NCI-H2196 treated with DMSO at 0.1 percent for 48 hours (cell line): ENCODE measurements at regions not wholly inside any gene's neighbourhood (a gene's known extent, or its start where the extent isn't known, plus 50 kb on each side); places are given as distances from the start of the nearest gene placed in this dataset.

Experiments used
- DNase-seq: peaks from one replicate; lab custom pipeline; 2025; ENCODE audit not compliant: unreplicated experiment; lab: John Stamatoyannopoulos, UW

- DNase-seq: no peak
Observed at GRCh38 chr9:81132796-81133195, 556.6 kb downstream of the TLE1 start.

GRCh38 chr9:81132318-81132717 is 557.0 kb downstream of the TLE1 start:
- DNase-seq: no peak

- no peak for DNase-seq
Observed at GRCh38 chr9:81128701-81129100, 560.6 kb downstream of the TLE1 start.

GRCh38 chr9:81125446-81126092 is 563.8 kb downstream of the TLE1 start:
- no peak for DNase-seq

- DNase-seq: no peak
Observed at GRCh38 chr9:81123526-81123925, 565.8 kb downstream of the TLE1 start.

- no peak for DNase-seq
Observed at GRCh38 chr9:81122749-81123148, 566.6 kb downstream of the TLE1 start.

- no peak for DNase-seq
Observed at GRCh38 chr9:81119591-81119990, 569.8 kb downstream of the TLE1 start.

GRCh38 chr9:81118416-81118815 is 570.9 kb downstream of the TLE1 start:
- DNase-seq: no peak

- no peak for DNase-seq
Observed at GRCh38 chr9:81116340-81117137, 572.8 kb downstream of the TLE1 start.

GRCh38 chr9:81113453-81114124 is 575.8 kb downstream of the TLE1 start:
- DNase-seq: no peak

- DNase-seq: no peak
Observed at GRCh38 chr9:81112627-81113452, 576.5 kb downstream of the TLE1 start.

- no peak for DNase-seq
Observed at GRCh38 chr9:81108821-81109220, 580.5 kb downstream of the TLE1 start.

GRCh38 chr9:81108391-81108790 is 581.0 kb downstream of the TLE1 start:
- no peak for DNase-seq

GRCh38 chr9:81103597-81104471 is 585.5 kb downstream of the TLE1 start:
- no peak for DNase-seq

- no peak for DNase-seq
Observed at GRCh38 chr9:81097131-81097847, 592.1 kb downstream of the TLE1 start.

GRCh38 chr9:81096625-81097024 is 592.7 kb downstream of the TLE1 start:
- no peak for DNase-seq

GRCh38 chr9:81092057-81092456 is 597.3 kb downstream of the TLE1 start:
- no peak for DNase-seq

- DNase-seq: no peak
Observed at GRCh38 chr9:81088341-81088740, 601.0 kb downstream of the TLE1 start.

GRCh38 chr9:81086416-81086815 is 602.9 kb downstream of the TLE1 start:
- DNase-seq: no peak
